GM23338 (cell line): ENCODE measurements at regions not wholly inside any gene's neighbourhood (a gene's known extent, or its start where the extent isn't known, plus 50 kb on each side); places are given as distances from the start of the nearest gene placed in this dataset.

Source experiments
- CREB1 ChIP-seq: fragments of 250-450 bp; sonication (Bioruptor Pico); IDR thresholded peaks from 2 replicates; pipeline ENCODE4 v1.5.0; 2020; ENCODE audit warnings: low read depth, mild to moderate bottlenecking, moderate library complexity
- CTCF ChIP-seq, 2 experiments: fragments of 200-600 bp in 1 of 2; sonication (generic) in 1 of 2; conservative IDR thresholded peaks; 2 replicates each; pipeline versions ENCODE4 v1.5.1 to v1.6.1; 2016 to 2017; ENCODE audit warnings: antibody characterized with exemption in 2 of 2, low read depth in 2 of 2, mild to moderate bottlenecking in 2 of 2, moderate library complexity in 1 of 2
- ETS1 ChIP-seq: IDR thresholded peaks from 2 replicates; pipeline ENCODE4 v1.6.1; 2016; ENCODE audit warnings: antibody characterized with exemption
- EZH2 ChIP-seq: fragments of 200-600 bp; sonication (generic); IDR thresholded peaks from one replicate; pipeline ENCODE4 v1.8.0; 2017; ENCODE audit warnings: antibody characterized with exemption, mild to moderate bottlenecking, low read depth; ENCODE audit not compliant: unreplicated experiment
- EZH2phosphoT487 ChIP-seq: fragments of 200-600 bp; sonication (generic); IDR thresholded peaks from one replicate; pipeline ENCODE4 v1.8.1; 2018; ENCODE audit warnings: antibody characterized with exemption; ENCODE audit not compliant: unreplicated experiment
- JUNB ChIP-seq: IDR thresholded peaks from one replicate; pipeline ENCODE4 v1.6.1; 2016; ENCODE audit warnings: antibody characterized with exemption; ENCODE audit not compliant: unreplicated experiment
- NANOG ChIP-seq: IDR thresholded peaks from 2 replicates; pipeline ENCODE4 v1.6.1; 2016; ENCODE audit warnings: antibody characterized with exemption, borderline replicate concordance
- POLR2AphosphoS5 ChIP-seq: IDR thresholded peaks from 2 replicates; pipeline ENCODE4 v1.6.1; 2016; ENCODE audit warnings: antibody characterized with exemption, low read depth
- STAT1 ChIP-seq: IDR thresholded peaks from one replicate; pipeline ENCODE4 v1.6.1; 2016; ENCODE audit warnings: antibody characterized with exemption; ENCODE audit not compliant: unreplicated experiment
- ZNF114 ChIP-seq: fragments of 250-450 bp; sonication (Bioruptor Pico); IDR thresholded peaks from 2 replicates; pipeline ENCODE4 v1.5.0; 2020; ENCODE audit warnings: mild to moderate bottlenecking, moderate library complexity
- ZNF331 ChIP-seq: fragments of 250-450 bp; sonication (Bioruptor Pico); IDR thresholded peaks from 2 replicates; pipeline ENCODE4 v1.5.0; 2020; ENCODE audit warnings: low read depth, mild to moderate bottlenecking, moderate library complexity
- ZNF462 ChIP-seq: fragments of 250-450 bp; sonication (Bioruptor Pico); IDR thresholded peaks from 2 replicates; pipeline ENCODE4 v1.5.0; 2020; ENCODE audit warnings: mild to moderate bottlenecking, moderate library complexity
- TF ChIP-seq, protein P1 (sequence below): IDR thresholded peaks from one replicate; pipeline ENCODE4 v1.6.1; 2018; ENCODE audit warnings: antibody characterized with exemption; ENCODE audit not compliant: unreplicated experiment

DNA sequence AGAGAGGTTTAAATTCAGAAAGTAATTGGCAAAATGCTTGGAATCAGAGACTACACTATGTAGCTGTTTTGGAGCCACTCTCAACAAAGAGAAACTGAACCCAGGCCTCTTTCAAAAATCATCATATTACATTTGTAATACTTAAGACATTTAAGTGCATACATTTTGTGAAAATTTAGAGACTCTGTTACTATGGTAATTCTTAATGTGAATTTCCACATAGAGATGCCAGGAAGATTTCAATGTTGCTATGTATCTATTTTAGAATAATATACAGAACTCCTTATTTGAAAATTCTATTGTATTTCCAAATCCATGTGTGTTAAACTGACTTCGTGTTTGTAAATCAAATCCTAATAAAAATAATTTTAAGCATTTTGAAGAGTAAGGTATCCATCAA is 1260.9 kb upstream of the C9orf72 start:
- no peak for TF ChIP-seq CTCF (conservative IDR thresholded peaks at IDR 0.05; ENCODE audit: low read depth in 2 of 2)
- no peak for TF ChIP-seq EZH2
- TF ChIP-seq, protein P1, sequence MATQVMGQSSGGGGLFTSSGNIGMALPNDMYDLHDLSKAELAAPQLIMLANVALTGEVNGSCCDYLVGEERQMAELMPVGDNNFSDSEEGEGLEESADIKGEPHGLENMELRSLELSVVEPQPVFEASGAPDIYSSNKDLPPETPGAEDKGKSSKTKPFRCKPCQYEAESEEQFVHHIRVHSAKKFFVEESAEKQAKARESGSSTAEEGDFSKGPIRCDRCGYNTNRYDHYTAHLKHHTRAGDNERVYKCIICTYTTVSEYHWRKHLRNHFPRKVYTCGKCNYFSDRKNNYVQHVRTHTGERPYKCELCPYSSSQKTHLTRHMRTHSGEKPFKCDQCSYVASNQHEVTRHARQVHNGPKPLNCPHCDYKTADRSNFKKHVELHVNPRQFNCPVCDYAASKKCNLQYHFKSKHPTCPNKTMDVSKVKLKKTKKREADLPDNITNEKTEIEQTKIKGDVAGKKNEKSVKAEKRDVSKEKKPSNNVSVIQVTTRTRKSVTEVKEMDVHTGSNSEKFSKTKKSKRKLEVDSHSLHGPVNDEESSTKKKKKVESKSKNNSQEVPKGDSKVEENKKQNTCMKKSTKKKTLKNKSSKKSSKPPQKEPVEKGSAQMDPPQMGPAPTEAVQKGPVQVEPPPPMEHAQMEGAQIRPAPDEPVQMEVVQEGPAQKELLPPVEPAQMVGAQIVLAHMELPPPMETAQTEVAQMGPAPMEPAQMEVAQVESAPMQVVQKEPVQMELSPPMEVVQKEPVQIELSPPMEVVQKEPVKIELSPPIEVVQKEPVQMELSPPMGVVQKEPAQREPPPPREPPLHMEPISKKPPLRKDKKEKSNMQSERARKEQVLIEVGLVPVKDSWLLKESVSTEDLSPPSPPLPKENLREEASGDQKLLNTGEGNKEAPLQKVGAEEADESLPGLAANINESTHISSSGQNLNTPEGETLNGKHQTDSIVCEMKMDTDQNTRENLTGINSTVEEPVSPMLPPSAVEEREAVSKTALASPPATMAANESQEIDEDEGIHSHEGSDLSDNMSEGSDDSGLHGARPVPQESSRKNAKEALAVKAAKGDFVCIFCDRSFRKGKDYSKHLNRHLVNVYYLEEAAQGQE: no peak
- no peak for TF ChIP-seq POLR2AphosphoS5
- no peak for TF ChIP-seq CREB1
- no peak for TF ChIP-seq ETS1
- TF ChIP-seq JUNB: no peak
- no peak for TF ChIP-seq EZH2phosphoT487
- no peak for TF ChIP-seq STAT1
- TF ChIP-seq ZNF462 (CRISPR knock-in tag): no peak
- no peak for TF ChIP-seq ZNF331 (CRISPR knock-in tag)
- TF ChIP-seq NANOG: no peak
- no peak for TF ChIP-seq ZNF114 (CRISPR knock-in tag)
